ENCODE measurements at regions not wholly inside any gene's neighbourhood (a gene's known extent, or its start where the extent isn't known, plus 50 kb on each side); places are given as distances from the start of the nearest gene placed in this dataset.

DNA sequence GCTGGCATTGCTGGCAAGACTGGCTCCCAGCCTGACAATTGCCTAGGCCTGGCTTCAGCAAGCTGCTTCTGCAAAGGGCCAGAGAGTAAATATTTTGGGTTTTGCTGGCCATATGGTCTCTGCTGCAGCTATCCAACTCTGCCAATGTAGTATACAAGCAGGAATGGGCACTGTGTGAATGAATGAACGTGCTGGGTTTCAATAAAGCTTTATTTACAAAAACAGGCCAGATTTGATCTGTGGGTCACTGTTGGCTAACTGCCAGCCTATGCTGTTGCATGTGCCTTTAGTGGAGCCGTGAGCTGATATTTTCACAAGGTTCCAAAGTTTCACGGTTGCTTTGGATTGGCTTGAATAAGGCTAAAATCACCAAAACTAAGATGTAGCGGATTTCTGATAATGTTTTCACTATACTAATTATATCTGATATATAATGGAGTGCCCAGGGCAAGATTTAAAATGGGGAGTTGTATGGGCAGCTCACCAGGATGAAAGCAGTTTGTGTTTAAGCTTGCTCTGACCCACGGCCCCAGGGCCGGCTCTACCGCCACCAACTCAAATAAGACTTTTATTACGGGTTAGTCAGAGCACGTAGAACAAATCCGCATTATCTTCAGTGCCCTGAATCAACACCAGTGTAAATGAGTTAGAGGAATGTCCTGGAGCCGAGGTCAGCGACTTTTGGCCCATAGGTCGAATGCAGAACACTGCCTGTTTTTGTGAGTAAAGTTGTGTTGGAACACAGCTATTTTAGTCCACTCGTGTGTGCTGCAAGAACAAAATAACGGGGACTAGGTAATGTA, 98.6 kb upstream of the DAP start:
- H3K4me1 ChIP-seq (ENCODE audit: control insufficient read depth in 1 of 2, insufficient read depth in 2 of 2, low read depth in 1 of 2, low read length in 1 of 2): peaks cover 0 to 3% of the 10 kb centered on the region in 2 experiments; a peak in 1 of 4 replicates
- no peaks in the 10 kb centered on the region for H3K9me2 ChIP-seq
- H3K27ac ChIP-seq (ENCODE audit: low read depth in 2 of 2, low read length in 1 of 2): no peak overlapping the region
- no peaks in the 10 kb centered on the region for H3F3A ChIP-seq (replicated peaks; ENCODE audit: insufficient read depth)
- no peak overlapping the region for H2AFZ ChIP-seq (ENCODE audit: low read depth)
- no peak overlapping the region for H3K9ac ChIP-seq
- H3K27me3 ChIP-seq (ENCODE audit: insufficient read depth): peaks cover 12% of the 10 kb centered on the region; the same call in 1 of the 2 replicates
- TF ChIP-seq TEAD4 (IDR thresholded peaks at IDR 0.05; ENCODE audit: borderline replicate concordance, insufficient read depth) (no peak), GATA2 (CRISPR knock-in tag; IDR thresholded peaks at IDR 0.05) (no peak), CHD2 (IDR thresholded peaks at IDR 0.05; ENCODE audit: low read length, partially characterized antibody) (no peak), RCOR1 (IDR thresholded peaks at IDR 0.05; ENCODE audit: low read length) (no peak), RXRA (IDR thresholded peaks at IDR 0.05; ENCODE audit: borderline replicate concordance, low read depth) (no peak), EZH2phosphoT487 (IDR thresholded peaks at IDR 0.05; ENCODE audit: borderline replicate concordance, low read depth) (no peak), NRF1 (IDR thresholded peaks at IDR 0.05; ENCODE audit: low read depth, low read length) (no peak), CTCF (IDR thresholded peaks at IDR 0.05) (no peak)
- ChIA-PET CTCF (interaction anchor here (0.9 to 1.6 kb wide), 2 partner anchors 157 to 297 kb away, joined by 3 read pairs; no protein-coding TSS in a partner anchor), POLR2A (no interaction called here)
- no peak overlapping the region for H3K4me3 ChIP-seq (ENCODE audit: low read depth in 2 of 2, low read length in 1 of 2)
- H3K4me2 ChIP-seq: no peak overlapping the region
- no peaks in the 10 kb centered on the region for H4K20me1 ChIP-seq (ENCODE audit: insufficient read depth)
- H3K79me2 ChIP-seq (ENCODE audit: insufficient read depth): no peaks in the 10 kb centered on the region
- H3K9me3 ChIP-seq: no peaks in the 10 kb centered on the region
- H3K36me3 ChIP-seq (replicated peaks in 1 of 2; ENCODE audit: control insufficient read depth in 1 of 2, insufficient read depth in 2 of 2, low read length in 1 of 2): no peaks in the 10 kb centered on the region
- WGBS (ENCODE audit: low lambda C conversion rate): 60% methylated on average over 15 of the region's 15 CpGs
- no peak for DNase-seq

DNA sequence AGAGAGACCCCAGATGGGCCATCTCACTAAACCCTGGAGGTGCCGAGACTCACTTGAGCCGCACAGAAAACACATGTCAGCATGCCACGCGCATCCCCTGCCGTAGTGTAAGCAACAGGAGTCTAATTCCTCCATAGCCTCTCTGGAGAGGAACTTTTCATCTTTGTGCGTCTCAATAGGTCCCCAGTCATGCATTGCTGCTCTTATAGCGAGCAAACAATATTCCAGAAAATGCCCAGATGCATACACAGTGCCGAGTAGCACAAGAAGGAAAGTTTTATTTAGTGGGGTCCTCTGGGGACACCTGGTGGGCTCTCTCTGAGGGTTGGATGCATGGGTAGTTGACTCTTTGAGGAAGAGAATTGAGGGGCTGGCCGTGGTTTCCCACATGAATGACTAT, 97.9 kb upstream of the DAP start:
- Histone ChIP-seq H3K9me3 (no peaks in the 10 kb centered on the region), H3K4me1 (ENCODE audit: control insufficient read depth in 1 of 2, insufficient read depth in 2 of 2, low read depth in 1 of 2, low read length in 1 of 2) (peaks cover 0 to 3% of the 10 kb centered on the region in 2 experiments; a peak in 1 of 4 replicates), H3K9ac (no peak overlapping the region), H3F3A (replicated peaks; ENCODE audit: insufficient read depth) (no peaks in the 10 kb centered on the region), H3K4me3 (ENCODE audit: low read depth in 2 of 2, low read length in 1 of 2) (no peak overlapping the region), H4K20me1 (ENCODE audit: insufficient read depth) (no peaks in the 10 kb centered on the region), H3K27ac (ENCODE audit: low read depth in 2 of 2, low read length in 1 of 2) (no peak overlapping the region), H3K79me2 (ENCODE audit: insufficient read depth) (no peaks in the 10 kb centered on the region), H3K36me3 (replicated peaks in 1 of 2; ENCODE audit: control insufficient read depth in 1 of 2, insufficient read depth in 2 of 2, low read length in 1 of 2) (no peaks in the 10 kb centered on the region), H3K9me2 (no peaks in the 10 kb centered on the region), H3K27me3 (ENCODE audit: insufficient read depth) (peaks cover 12% of the 10 kb centered on the region; the same call in 1 of the 2 replicates), H2AFZ (ENCODE audit: low read depth) (no peak overlapping the region), H3K4me2 (no peak overlapping the region)
- 68% methylated on average over 9 of the region's 9 CpGs for WGBS (ENCODE audit: low lambda C conversion rate)
- CTCF ChIA-PET: interaction anchor here (0.9 to 3.2 kb wide), 2 partner anchors 13 to 157 kb away, joined by 3 to 16 read pairs; no protein-coding TSS in a partner anchor
- POLR2A ChIA-PET: no interaction called here
- TF ChIP-seq RXRA (IDR thresholded peaks at IDR 0.05; ENCODE audit: borderline replicate concordance, low read depth) (no peak), MEF2A (IDR thresholded peaks at IDR 0.05; ENCODE audit: borderline replicate concordance, low read depth) (no peak)
- DNase-seq: no peak

All from SK-N-SH (cell line).